ENCODE measurements at regions not wholly inside any gene's neighbourhood (a gene's known extent, or its start where the extent isn't known, plus 50 kb on each side); places are given as distances from the start of the nearest gene placed in this dataset.

DNA sequence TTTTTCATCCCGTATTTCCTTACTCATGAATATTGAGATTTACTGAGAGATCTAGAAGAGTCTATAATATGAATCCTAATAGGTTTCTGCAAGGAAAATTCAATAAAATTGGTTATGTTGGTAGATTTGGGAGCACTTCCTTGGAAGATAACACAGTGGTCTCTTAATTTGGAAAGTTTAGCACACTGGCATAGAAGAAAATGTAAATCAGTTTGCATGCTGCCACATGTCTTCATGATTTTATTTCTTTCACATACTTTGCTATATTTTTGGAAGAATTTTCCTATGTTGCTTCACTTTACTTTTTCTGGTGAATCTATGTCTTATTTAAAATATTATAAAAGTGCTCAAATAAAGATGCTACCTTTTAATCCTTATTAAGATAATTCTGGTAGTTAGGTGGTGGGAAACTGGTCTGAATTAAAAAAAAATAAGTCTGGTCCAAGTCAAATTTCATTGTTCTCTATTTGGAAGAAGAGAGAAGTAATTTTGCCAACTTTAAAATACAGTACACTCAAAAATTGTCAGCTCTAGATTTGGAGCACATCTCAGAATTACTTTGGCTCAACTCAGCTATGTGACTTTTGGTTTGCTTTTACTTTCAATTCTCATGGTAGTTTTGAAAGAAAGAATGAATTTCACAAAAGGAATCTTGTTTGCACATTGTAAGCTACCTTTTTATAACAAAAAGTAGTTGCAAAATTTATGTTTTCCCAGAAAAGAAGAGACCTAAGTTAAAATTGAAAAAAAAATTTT, 197.3 kb downstream of the CENPW start:
- H3K4me1 Mint-ChIP-seq, result no peaks in the 10 kb centered on the region
- ATAC-seq (replicated peaks), result no peak
- DNase-seq, result no peak
- H3K27ac Mint-ChIP-seq, result no peak overlapping the region
- no peaks in the 10 kb centered on the region for H3K27me3 Mint-ChIP-seq
- H3K4me3 Mint-ChIP-seq, result no peak overlapping the region
- H3K9me3 Mint-ChIP-seq, result no peaks in the 10 kb centered on the region
- H3K36me3 Mint-ChIP-seq, result no peaks in the 10 kb centered on the region

DNA sequence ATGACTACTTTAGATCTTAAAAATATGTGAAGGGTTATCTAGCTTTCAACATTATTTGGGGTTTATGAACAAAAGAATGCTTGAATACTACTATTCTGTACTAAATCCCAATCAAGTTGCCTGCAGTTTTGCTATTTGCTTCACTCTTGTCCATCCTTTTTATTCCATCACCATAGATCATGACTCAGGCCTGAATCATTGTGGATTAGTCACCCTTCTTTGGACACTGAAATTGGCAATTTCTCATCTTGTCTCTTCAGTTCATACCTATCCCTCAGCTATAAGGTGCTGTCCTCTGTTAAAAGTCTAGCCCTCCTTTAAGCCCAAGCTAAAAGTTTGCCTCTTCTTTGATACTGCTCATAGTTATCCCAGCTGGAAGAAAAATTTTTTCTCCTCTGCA, 199.1 kb downstream of the CENPW start:
- DNase-seq, result no peak
- no peak for ATAC-seq (replicated peaks)
- Mint-ChIP-seq H3K27ac (no peak overlapping the region), H3K27me3 (no peaks in the 10 kb centered on the region), H3K4me3 (no peak overlapping the region), H3K4me1 (no peaks in the 10 kb centered on the region), H3K9me3 (peaks cover 0 to 2% of the 10 kb centered on the region in 2 donors), H3K36me3 (no peaks in the 10 kb centered on the region)

DNA sequence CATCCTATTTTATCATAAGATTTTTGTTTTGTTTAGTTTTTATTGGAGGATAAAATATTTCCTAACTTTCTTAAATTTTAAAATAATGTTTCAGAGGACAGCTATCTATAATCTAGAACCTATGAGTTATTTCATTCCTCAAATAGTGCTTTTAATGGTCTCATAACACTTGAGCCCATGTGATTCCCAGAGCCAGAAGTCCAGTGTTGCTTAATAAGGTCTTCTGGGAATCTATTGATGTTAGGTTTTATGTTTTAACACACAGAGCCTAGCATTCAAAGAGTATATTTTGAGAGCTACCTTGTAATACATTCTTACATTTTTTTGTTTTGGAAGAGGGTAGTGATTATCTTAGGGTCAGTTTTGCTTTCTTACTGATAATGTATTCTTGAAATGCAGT, 200.2 kb downstream of the CENPW start:
- H3K4me1 Mint-ChIP-seq, result no peaks in the 10 kb centered on the region
- ATAC-seq (replicated peaks) (no peak), DNase-seq (no peak)
- no peaks in the 10 kb centered on the region for H3K36me3 Mint-ChIP-seq
- peaks cover 0 to 3% of the 10 kb centered on the region in 2 donors for H3K9me3 Mint-ChIP-seq
- H3K4me3 Mint-ChIP-seq, result no peak overlapping the region
- H3K27ac Mint-ChIP-seq, result no peak overlapping the region
- no peaks in the 10 kb centered on the region for H3K27me3 Mint-ChIP-seq

DNA sequence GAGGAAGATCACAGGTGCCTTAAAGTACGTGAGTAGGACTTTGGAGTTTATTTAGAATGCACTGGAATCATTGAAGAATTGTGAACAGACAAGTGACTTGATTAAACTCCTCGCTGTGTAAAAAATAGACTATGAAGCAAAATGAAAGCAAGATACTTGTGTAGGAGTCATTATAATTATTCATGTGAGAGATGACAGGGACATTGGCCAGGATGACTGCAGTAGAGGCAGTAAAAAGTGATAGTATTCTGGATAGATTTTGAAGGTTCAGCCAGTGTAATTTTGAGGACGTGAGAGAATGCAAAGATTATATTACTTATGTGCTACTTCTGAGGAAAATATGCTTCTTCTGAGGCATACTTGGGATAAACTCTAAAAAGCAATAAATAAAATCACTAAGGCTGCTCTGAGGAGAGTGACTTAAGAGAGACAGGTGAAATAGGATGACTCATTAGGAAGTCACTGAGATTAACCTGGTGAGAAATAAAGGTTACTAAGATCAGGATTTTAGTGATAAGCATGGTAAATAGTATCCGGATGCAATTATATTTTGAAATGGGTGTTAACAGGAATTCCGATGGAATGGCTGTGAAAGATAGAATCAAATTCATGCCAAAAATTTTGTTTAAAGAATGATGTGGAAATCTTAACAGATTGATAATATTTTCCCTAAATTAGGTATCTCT, 202.0 kb downstream of the CENPW start:
- no peak for DNase-seq
- Mint-ChIP-seq H3K27ac (no peak overlapping the region), H3K4me1 (no peaks in the 10 kb centered on the region), H3K36me3 (no peaks in the 10 kb centered on the region), H3K27me3 (no peaks in the 10 kb centered on the region), H3K9me3 (peaks cover 0 to 5% of the 10 kb centered on the region in 2 donors), H3K4me3 (no peak overlapping the region)
- ATAC-seq (replicated peaks), result no peak

DNA sequence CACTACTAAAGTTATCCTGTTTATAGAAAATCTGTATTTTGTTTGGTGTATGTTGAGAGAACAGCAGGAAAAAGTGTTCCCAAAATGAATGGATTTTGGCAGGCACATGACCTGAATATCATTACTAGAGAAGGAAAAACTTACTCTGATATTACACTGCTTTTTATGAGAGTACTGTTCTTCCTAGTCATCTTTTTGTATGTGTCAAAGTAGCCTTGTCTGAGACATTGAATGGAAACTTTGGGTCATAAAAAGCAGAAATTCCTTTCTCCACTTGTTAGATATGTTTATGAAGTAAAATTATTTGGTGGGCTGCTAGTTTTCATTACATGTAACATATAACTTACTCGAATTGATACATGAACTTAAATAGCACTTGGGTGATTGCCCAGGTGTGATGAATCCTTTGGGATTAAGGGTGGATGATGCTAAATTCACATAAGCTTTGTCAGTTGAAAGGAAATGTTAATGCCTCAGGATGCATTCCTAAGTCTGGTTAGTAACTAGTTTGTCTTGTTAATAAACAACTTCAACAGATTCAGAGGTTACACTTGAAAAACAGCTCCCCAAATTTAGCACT, 206.7 kb downstream of the CENPW start:
- no peak overlapping the region for H3K27ac Mint-ChIP-seq
- ATAC-seq (replicated peaks) (no peak), DNase-seq (no peak)

DNA sequence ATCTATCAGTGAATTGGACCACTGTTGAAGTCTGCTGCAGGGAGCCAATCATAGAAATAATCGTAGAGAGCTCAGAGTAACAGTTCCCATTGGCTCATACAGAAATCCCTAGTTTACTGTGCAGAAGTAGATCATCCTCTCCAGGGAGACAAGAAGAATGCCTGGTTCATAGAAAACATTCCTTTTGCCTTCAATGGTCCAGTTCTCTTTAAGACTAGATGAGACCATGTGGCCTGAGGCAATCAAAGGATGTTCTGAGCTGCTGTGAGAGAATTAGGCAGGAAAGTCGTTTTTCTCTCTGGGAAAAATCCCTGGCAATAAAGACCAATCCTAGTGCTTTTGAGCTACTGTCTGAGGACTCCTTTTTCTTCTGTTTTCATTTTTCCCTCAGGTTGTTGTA, 208.4 kb downstream of the CENPW start:
- Mint-ChIP-seq H3K4me1 (no peaks in the 10 kb centered on the region), H3K27me3 (no peaks in the 10 kb centered on the region), H3K36me3 (no peaks in the 10 kb centered on the region), H3K9me3 (peaks cover 5 to 8% of the 10 kb centered on the region in 2 donors), H3K4me3 (no peak overlapping the region), H3K27ac (no peak overlapping the region)
- no peak for ATAC-seq (replicated peaks)
- DNase-seq, result no peak

More for the DNA sequence above, 206.7 kb downstream of the CENPW start:
- no peaks in the 10 kb centered on the region for H3K4me1 Mint-ChIP-seq
- H3K4me3 Mint-ChIP-seq, result no peak overlapping the region
- no peaks in the 10 kb centered on the region for H3K27me3 Mint-ChIP-seq
- H3K36me3 Mint-ChIP-seq, result no peaks in the 10 kb centered on the region
- peaks cover 5 to 7% of the 10 kb centered on the region in 2 donors for H3K9me3 Mint-ChIP-seq

DNA sequence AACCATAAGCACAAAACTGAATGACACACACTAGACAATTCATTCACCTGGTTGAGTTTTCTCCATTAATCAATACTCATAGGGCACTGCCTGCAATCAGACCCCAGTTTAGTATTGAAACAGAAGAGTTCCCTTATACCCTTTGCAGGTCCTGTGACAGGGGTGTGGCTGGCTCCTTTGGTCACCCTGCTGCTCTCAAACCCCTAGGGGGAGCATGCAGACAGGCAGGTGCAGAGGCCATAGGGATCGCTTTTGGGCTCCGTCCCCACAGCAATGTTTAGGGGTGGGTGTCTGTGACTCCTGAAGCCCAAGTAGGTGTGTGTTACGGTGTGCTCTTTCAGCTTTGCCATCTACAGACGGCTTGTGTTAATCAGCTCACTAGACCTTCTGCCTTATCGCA, 210.4 kb downstream of the CENPW start:
- no peak overlapping the region for H3K4me3 Mint-ChIP-seq
- H3K4me1 Mint-ChIP-seq, result no peaks in the 10 kb centered on the region
- no peak overlapping the region for H3K27ac Mint-ChIP-seq
- H3K36me3 Mint-ChIP-seq, result no peaks in the 10 kb centered on the region
- H3K27me3 Mint-ChIP-seq, result no peaks in the 10 kb centered on the region
- no peak for DNase-seq
- ATAC-seq (replicated peaks), result no peak
- peaks cover 5% of the 10 kb centered on the region in 2 donors for H3K9me3 Mint-ChIP-seq

DNA sequence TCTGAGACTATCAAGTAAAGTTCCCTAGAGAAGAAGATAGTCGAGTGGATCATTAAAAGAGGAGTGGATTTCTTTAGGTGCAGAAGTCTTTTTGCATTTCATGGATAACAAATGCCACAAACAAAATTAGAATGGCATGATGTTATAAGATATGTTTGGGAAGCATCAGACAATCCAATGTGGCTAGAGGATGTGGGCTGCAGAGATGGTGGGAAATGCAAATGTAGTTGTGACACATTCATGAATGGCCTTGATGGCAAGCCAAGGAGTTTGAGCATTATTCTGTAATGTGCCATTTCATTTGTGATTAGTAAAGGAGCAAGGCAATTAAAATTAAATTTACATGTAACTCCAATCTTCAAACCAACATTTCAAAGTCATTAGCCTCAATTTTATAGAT, 211.9 kb downstream of the CENPW start:
- H3K27ac Mint-ChIP-seq, result no peak overlapping the region
- H3K4me3 Mint-ChIP-seq, result no peak overlapping the region
- peaks cover 3 to 5% of the 10 kb centered on the region in 2 donors for H3K9me3 Mint-ChIP-seq
- no peak for ATAC-seq (replicated peaks)
- no peaks in the 10 kb centered on the region for H3K36me3 Mint-ChIP-seq
- no peaks in the 10 kb centered on the region for H3K27me3 Mint-ChIP-seq
- no peak for DNase-seq
- H3K4me1 Mint-ChIP-seq, result no peaks in the 10 kb centered on the region

DNA sequence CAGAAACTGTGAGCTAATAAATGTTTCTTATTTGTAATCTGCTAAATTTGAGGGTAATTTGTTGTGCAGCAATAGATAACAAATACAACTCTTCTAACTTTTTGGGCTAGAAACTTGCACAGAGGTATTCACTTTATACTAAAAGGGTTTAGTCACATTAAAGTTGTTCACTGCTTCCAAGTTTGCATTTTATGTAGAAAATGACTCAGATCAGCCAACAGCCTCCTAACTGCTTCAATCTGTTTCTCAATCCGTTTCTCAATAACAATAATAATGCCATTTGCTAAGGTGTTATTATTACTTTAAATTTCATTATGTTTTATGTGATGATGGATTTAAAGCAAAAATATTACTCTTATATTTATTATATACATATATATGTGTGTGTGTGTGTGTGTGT, 213.9 kb downstream of the CENPW start:
- Mint-ChIP-seq H3K36me3 (no peaks in the 10 kb centered on the region), H3K4me1 (no peaks in the 10 kb centered on the region), H3K4me3 (no peak overlapping the region), H3K27ac (no peak overlapping the region), H3K9me3 (peaks cover 1 to 5% of the 10 kb centered on the region in 2 donors), H3K27me3 (no peaks in the 10 kb centered on the region)
- ATAC-seq (replicated peaks), result no peak
- DNase-seq, result no peak

DNA sequence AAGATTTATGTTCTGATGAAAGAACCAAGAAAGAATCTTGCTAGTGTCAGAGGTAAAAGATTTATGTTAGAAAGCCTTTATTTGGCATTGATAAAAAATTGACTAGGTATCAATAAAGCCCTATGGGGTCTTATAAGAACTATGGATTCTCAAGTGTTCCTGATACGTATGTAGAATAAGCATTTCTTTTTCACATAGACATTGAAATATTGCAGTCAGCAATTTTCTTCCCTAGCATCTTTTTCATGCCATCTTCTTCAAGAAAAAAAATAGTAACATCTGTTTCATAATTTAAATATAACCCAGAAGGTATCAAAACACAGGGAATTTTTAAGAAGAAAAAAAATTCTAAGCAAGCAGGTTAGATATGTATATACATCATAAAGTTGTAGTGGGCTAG, 230.6 kb downstream of the CENPW start:
- H3K4me3 Mint-ChIP-seq, result no peak overlapping the region
- DNase-seq (no peak), ATAC-seq (replicated peaks) (no peak)
- H3K27ac Mint-ChIP-seq, result no peak overlapping the region
- H3K36me3 Mint-ChIP-seq, result no peaks in the 10 kb centered on the region
- H3K4me1 Mint-ChIP-seq, result no peaks in the 10 kb centered on the region
- H3K9me3 Mint-ChIP-seq, result peaks cover 8% of the 10 kb centered on the region in 2 donors
- no peaks in the 10 kb centered on the region for H3K27me3 Mint-ChIP-seq

DNA sequence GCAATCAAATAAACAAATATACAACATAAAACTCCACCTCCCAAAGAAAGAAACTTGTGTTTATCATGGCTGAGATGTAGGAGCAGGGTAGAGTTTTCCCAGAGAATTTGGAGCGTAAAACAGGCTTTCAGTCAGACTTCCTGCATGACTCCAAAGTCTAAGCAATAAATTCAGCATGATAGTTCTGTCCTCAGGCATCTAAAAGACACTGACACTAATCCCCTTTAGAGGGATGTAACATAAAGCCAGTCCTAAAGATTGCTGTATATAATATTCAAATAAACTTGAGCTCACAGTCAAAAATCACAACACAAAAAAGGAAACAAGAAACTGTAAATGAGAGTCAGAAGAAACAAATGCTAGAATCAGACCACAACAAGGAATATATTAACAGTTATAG, 234.4 kb downstream of the CENPW start:
- Mint-ChIP-seq H3K4me1 (no peaks in the 10 kb centered on the region), H3K27me3 (no peaks in the 10 kb centered on the region), H3K4me3 (no peak overlapping the region), H3K36me3 (no peaks in the 10 kb centered on the region), H3K27ac (no peak overlapping the region), H3K9me3 (peaks cover 0 to 1% of the 10 kb centered on the region in 2 donors)
- no peak for DNase-seq
- ATAC-seq (replicated peaks), result no peak

DNA sequence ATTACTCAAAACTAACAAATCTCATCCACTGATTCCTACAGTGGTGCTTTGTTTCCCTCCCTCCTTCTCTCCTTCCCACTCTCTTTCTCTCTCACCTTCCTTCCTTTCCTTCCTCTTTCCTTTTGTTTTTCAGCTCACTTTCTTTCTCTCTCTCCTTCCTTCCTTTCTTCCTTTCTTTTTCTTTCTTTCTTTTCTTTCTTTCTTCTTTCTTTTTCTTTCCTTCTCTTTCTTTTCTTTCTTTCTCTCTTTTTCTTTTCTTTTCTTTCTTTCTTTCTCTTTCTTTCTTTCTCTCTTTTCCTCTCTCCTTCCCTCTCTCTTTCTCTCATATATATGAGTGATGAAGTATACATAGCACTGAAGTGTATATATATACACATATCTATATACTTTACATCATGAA, 241.4 kb downstream of the CENPW start:
- no peaks in the 10 kb centered on the region for H3K27me3 Mint-ChIP-seq
- H3K4me3 Mint-ChIP-seq, result no peak overlapping the region
- H3K27ac Mint-ChIP-seq, result no peak overlapping the region
- H3K36me3 Mint-ChIP-seq, result no peaks in the 10 kb centered on the region
- H3K9me3 Mint-ChIP-seq, result no peaks in the 10 kb centered on the region
- DNase-seq (no peak), ATAC-seq (replicated peaks) (no peak)
- H3K4me1 Mint-ChIP-seq, result no peaks in the 10 kb centered on the region

DNA sequence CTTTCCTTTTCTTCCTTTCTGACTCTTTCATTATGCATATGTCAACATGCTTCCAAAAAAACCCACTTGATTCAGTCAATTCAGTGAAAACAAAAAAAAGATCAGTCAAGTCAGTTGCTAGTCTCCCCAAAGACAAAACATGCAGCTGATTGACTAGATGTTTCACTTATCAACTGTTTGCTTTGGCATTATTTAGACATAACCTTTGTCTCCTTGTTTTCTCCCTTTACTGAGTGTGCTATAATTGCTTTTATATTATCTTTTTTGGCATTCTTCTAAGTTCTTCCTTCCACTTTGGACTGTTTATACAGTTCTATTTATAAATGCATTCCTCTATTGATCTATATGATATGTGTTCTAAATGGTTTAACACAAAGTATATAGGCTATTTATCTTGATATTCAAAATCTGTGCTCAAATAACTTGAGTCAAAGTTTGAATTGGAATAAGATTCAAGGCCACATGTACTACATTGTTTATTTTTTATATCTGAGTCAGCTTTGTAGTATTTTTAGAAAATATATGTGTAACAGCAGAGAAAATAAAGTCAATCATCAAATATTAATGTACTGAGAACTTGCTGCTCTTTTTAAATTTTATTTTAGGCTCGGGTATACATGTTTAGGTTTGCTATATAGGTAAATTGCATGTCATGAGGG, 260.5 kb downstream of the CENPW start:
- H3K36me3 Mint-ChIP-seq, result no peaks in the 10 kb centered on the region
- DNase-seq (no peak), ATAC-seq (replicated peaks) (no peak)
- H3K4me3 Mint-ChIP-seq, result no peak overlapping the region
- no peaks in the 10 kb centered on the region for H3K27me3 Mint-ChIP-seq
- H3K27ac Mint-ChIP-seq, result no peak overlapping the region
- H3K4me1 Mint-ChIP-seq, result no peaks in the 10 kb centered on the region
- peaks cover 0 to 6% of the 10 kb centered on the region in 2 donors for H3K9me3 Mint-ChIP-seq

DNA sequence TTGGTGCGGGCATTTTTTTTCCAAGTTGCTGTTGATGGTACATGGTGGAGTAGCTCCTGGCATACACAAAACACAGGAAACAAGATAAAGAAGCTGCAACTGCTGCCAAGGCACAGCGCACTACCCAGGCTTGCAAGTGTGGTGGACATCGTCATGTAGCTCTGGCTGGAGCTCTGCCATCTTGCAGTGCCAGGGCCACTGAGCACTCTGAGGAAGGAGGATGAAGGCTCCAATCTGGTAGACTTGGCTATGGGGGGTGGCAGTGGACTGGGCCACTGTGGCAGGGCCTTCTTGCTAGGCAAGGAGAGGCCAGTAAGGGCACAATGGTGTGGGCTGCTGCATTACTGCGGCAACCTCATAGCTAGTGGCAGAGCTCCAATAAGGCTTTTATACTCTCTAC, 263.5 kb downstream of the CENPW start:
- DNase-seq (no peak), ATAC-seq (replicated peaks) (no peak)
- H3K4me1 Mint-ChIP-seq, result no peaks in the 10 kb centered on the region
- H3K4me3 Mint-ChIP-seq, result no peak overlapping the region
- peaks cover 0 to 1% of the 10 kb centered on the region in 2 donors for H3K9me3 Mint-ChIP-seq
- no peaks in the 10 kb centered on the region for H3K27me3 Mint-ChIP-seq
- no peaks in the 10 kb centered on the region for H3K36me3 Mint-ChIP-seq
- H3K27ac Mint-ChIP-seq, result no peak overlapping the region

DNA sequence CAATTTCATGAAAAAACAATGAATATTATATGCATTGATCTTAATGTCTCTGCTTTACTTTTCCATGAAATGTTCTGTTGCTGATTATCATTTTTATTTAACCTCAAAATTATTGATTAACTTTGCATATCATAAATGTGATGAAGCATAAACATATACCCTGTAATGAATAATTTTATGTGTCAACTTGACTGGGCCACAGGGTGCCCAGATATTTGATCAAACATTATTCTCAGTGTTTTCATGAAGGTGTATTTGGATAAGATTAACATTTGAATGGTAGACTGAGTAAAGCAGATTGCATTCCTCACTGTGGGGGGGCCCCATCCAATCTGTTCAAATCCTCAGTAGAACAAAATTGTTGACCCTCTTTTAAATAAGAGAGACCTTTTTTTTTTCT, 265.2 kb downstream of the CENPW start:
- H3K27ac Mint-ChIP-seq, result no peak overlapping the region
- no peaks in the 10 kb centered on the region for H3K9me3 Mint-ChIP-seq
- H3K36me3 Mint-ChIP-seq, result no peaks in the 10 kb centered on the region
- no peak for DNase-seq
- ATAC-seq (replicated peaks), result no peak
- no peaks in the 10 kb centered on the region for H3K4me1 Mint-ChIP-seq
- H3K27me3 Mint-ChIP-seq, result no peaks in the 10 kb centered on the region
- no peak overlapping the region for H3K4me3 Mint-ChIP-seq
